Stomach (tissue), 4 donors: ENCODE measurements at regions not wholly inside any gene's neighbourhood (a gene's known extent, or its start where the extent isn't known, plus 50 kb on each side); places are given as distances from the start of the nearest gene placed in this dataset.

ENCODE experiments used
- CTCF ChIP-seq, 7 experiments: fragments of 450-650 bp in 4 of 7; fragments of 200-600 bp in 3 of 7; sonication (generic) in 3 of 7; IDR thresholded peaks; one replicate each; pipeline ENCODE4 v1.5.1; 2016 to 2019; ENCODE audit warnings: antibody characterized with exemption in 7 of 7, control low read depth in 2 of 7, mild to moderate bottlenecking in 1 of 7
- EP300 ChIP-seq: sonication (generic); formaldehyde crosslinking; IDR thresholded peaks from one replicate; pipeline ENCODE4 v1.6.1; 2017; ENCODE audit warnings: antibody characterized with exemption
- POLR2A ChIP-seq, 4 donors: fragments of 450-650 bp; IDR thresholded peaks; one replicate each; pipeline ENCODE4 v1.6.1; 2016; ENCODE audit warnings: antibody characterized with exemption in 4 of 4, control low read depth in 2 of 4, mild to moderate bottlenecking in 1 of 4, moderate library complexity in 1 of 4
- POLR2AphosphoS5 ChIP-seq, 3 donors: sonication (generic); formaldehyde crosslinking; IDR thresholded peaks; one replicate each; pipeline ENCODE4 v1.6.1; 2016; ENCODE audit warnings: antibody characterized with exemption in 3 of 3

GRCh38 chr15:95713324-95713723 is 617.2 kb upstream of the NR2F2 start:
- TF ChIP-seq POLR2A (IDR thresholded peaks at IDR 0.05) (no peak), EP300 (no peak), CTCF (IDR thresholded peaks at IDR 0.05) (no peak), POLR2AphosphoS5 (IDR thresholded peaks at IDR 0.05) (no peak)
